Tibial nerve (tissue), 4 donors: ENCODE measurements at regions not wholly inside any gene's neighbourhood (a gene's known extent, or its start where the extent isn't known, plus 50 kb on each side); places are given as distances from the start of the nearest gene placed in this dataset.
"Not testable (repeated sequence)": the region's sequence is repeated elsewhere in the genome, so short reads cannot be mapped to it uniquely, and the experiment has no call there.

Source experiments
- DNase-seq, 2 donors: peaks; one replicate each; pipeline ENCODE4 v3.0.0-alpha.2; 2019; ENCODE audit warnings: low spot score in 2 of 2
- H3K27ac ChIP-seq, 4 donors: fragments of 200-600 bp; sonication (generic) in 3 of 4; one replicate each; pipeline ENCODE4 v1.5.1; 2017 to 2019; ENCODE audit warnings: mild to moderate bottlenecking in 1 of 4
- H3K27me3 ChIP-seq, 2 donors: fragments of 200-600 bp; sonication (generic) in 1 of 2; one replicate each; pipeline versions ENCODE4 v1.5.1 to v1.6.0; 2017 to 2019
- H3K36me3 ChIP-seq, 3 donors: fragments of 200-600 bp; sonication (generic); one replicate each; pipeline ENCODE4 v1.5.1; 2018 to 2019
- H3K4me1 ChIP-seq, 4 donors: fragments of 200-600 bp; sonication (generic) in 3 of 4; one replicate each; pipeline ENCODE4 v1.5.1; 2017 to 2019
- H3K4me3 ChIP-seq, 4 donors: fragments of 200-600 bp; sonication (generic) in 3 of 4; one replicate each; pipeline ENCODE4 v1.5.1; 2017 to 2019; ENCODE audit warnings: mild to moderate bottlenecking in 1 of 4, moderate library complexity in 1 of 4
- H3K9me3 ChIP-seq, 4 donors: fragments of 200-600 bp; sonication (generic) in 3 of 4; one replicate each; pipeline ENCODE4 v1.5.1; 2017 to 2019
- CTCF ChIP-seq, 5 experiments: fragments of 200-600 bp in 3 of 5; fragments of 450-650 bp in 2 of 5; sonication (generic) in 3 of 5; IDR thresholded peaks; one replicate each; pipeline ENCODE4 v1.5.1; 2016 to 2019; ENCODE audit warnings: antibody characterized with exemption in 5 of 5, mild to moderate bottlenecking in 3 of 5, moderate library complexity in 2 of 5
- EP300 ChIP-seq, 2 donors: sonication (generic); formaldehyde crosslinking; IDR thresholded peaks; one replicate each; pipeline ENCODE4 v1.6.1; 2017; ENCODE audit warnings: antibody characterized with exemption in 2 of 2, mild to moderate bottlenecking in 1 of 2
- POLR2A ChIP-seq, 2 donors: fragments of 450-650 bp; IDR thresholded peaks; one replicate each; pipeline ENCODE4 v1.6.1; 2017; ENCODE audit warnings: antibody characterized with exemption in 2 of 2, mild to moderate bottlenecking in 2 of 2, moderate library complexity in 2 of 2
- WGBS, 2 donors: methylation state at CpG; one replicate each; pipeline ENCODE4 v1.1.5; 2018; 5-methylcytosine and 5-hydroxymethylcytosine counted together

GRCh38 chr7:65750511-65751344 is 122.1 kb upstream of the VKORC1L1 start:
- peaks cover 0 to 18% (median 0%) of the 10 kb centered on the region in 3 donors for H3K36me3 ChIP-seq
- no peaks in the 10 kb centered on the region for H3K27me3 ChIP-seq
- peak; percentile 75 to 81 for DNase-seq
- 0 to 3% methylated on average over 29 to 46 of the region's 69 CpGs for WGBS, 2 donors
- peaks cover 0 to 30% (median 9%) of the 10 kb centered on the region in 4 donors for H3K4me1 ChIP-seq
- H3K27ac ChIP-seq, result peak overlapping the region; percentile 64 to 84 (median 82)
- H3K4me3 ChIP-seq, result peak overlapping the region; percentile 67 to 99 (median 87)
- H3K9me3 ChIP-seq, result no peaks in the 10 kb centered on the region
- peak in 3 of 5 experiments; percentile 5 to 67 (median 19) for TF ChIP-seq CTCF (IDR thresholded peaks at IDR 0.05)
- TF ChIP-seq POLR2A (IDR thresholded peaks at IDR 0.05), result peak in 1 of 2 donors; percentile 55
- TF ChIP-seq EP300 (IDR thresholded peaks at IDR 0.05), result peak in 1 of 2 donors; percentile 68

GRCh38 chr7:65754070-65754469 is 118.8 kb upstream of the VKORC1L1 start:
- not testable (repeated sequence) for H3K27ac ChIP-seq, H3K9me3 ChIP-seq, DNase-seq, H3K27me3 ChIP-seq, H3K4me3 ChIP-seq
- WGBS, 2 donors, result 90 to 96% methylated on average over 5 of the region's 5 CpGs
- peaks cover 0 to 38% (median 0%) of the 10 kb centered on the region in 3 donors for H3K36me3 ChIP-seq
- H3K4me1 ChIP-seq, result peaks cover 0 to 18% (median 9%) of the 10 kb centered on the region in 4 donors

DNA sequence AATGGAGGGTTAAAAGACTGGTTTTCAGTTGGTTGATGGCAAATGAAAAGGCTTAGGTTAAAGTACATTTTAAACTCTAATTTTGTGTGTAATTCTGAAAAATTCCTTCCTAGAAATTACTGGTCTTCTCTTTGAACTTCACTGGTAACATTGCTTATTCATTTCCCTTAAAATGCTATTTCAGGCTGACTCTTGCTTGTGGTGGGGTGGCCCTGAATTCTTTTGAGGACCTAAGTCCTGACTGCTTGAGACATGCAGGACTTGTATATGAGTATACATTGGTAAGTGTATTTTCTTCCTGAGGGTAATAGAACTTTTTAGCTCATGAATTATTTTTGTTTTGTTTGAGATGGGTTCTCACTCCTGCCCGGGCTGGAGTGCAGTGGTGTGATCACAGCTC is 113.9 kb upstream of the VKORC1L1 start:
- H3K4me3 ChIP-seq, H3K27me3 ChIP-seq, H3K27ac ChIP-seq, H3K9me3 ChIP-seq, DNase-seq, H3K4me1 ChIP-seq: not testable (repeated sequence)
- WGBS, 2 donors, result 91% methylated on average over 1 of the region's 1 CpG
- H3K36me3 ChIP-seq, result peaks cover 0 to 51% (median 0%) of the 10 kb centered on the region in 3 donors

- H3K4me1 ChIP-seq, H3K27me3 ChIP-seq, H3K4me3 ChIP-seq, DNase-seq, H3K27ac ChIP-seq, H3K9me3 ChIP-seq: not testable (repeated sequence)
- H3K36me3 ChIP-seq, result peaks cover 0 to 50% (median 0%) of the 10 kb centered on the region in 3 donors
- WGBS, 2 donors, result 73% methylated on average over 3 of the region's 3 CpGs
Measured at GRCh38 chr7:65762712-65763111, 110.2 kb upstream of the VKORC1L1 start.

GRCh38 chr7:65763114-65763513 is 109.8 kb upstream of the VKORC1L1 start:
- H3K27ac ChIP-seq, H3K4me3 ChIP-seq, H3K4me1 ChIP-seq, H3K27me3 ChIP-seq, H3K9me3 ChIP-seq, DNase-seq: not testable (repeated sequence)
- 72 to 83% methylated on average over 5 of the region's 5 CpGs for WGBS, 2 donors
- H3K36me3 ChIP-seq, result peaks cover 0 to 48% (median 0%) of the 10 kb centered on the region in 3 donors

GRCh38 chr7:65770473-65771225 is 102.2 kb upstream of the VKORC1L1 start:
- 4 to 11% methylated on average over 12 to 35 of the region's 44 CpGs for whole genome bisulfite sequencing, 2 donors
- peak; percentile 92 to 93 for DNase-seq

DNA sequence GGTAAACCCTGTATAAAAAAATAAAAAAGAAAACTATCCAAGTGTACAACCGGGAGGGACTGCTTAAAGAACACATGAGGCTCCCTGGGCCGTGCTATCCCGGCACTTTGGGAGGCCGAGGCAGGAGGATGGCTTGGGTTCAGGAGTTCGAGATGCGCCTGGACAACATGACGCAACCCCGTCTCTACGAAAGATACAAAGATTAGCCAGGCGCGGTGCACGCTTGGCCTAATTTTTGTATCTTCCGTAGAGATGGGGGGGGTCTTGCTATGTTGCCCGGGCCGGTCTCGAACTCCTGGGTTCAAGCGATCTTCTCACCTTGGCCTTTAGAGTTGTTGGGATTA is 101.7 kb upstream of the VKORC1L1 start:
- WGBS, 2 donors, result 94 to 96% methylated on average over 17 of the region's 17 CpGs

More at GRCh38 chr7:65770473-65771225, 102.2 kb upstream of the VKORC1L1 start:
- H3K4me1 ChIP-seq, result peaks cover 0 to 13% (median 0%) of the 10 kb centered on the region in 4 donors
- H3K27me3 ChIP-seq, H3K9me3 ChIP-seq: not testable (repeated sequence)
- H3K36me3 ChIP-seq, result peaks cover 0 to 13% (median 0%) of the 10 kb centered on the region in 3 donors
- H3K27ac ChIP-seq, result peak overlapping the region; percentile 91 to 95 (median 94)
- TF ChIP-seq CTCF (IDR thresholded peaks at IDR 0.05) (peak in 1 of 5 experiments; percentile 14), EP300 (IDR thresholded peaks at IDR 0.05) (peak; percentile 29 to 87), POLR2A (IDR thresholded peaks at IDR 0.05) (peak; percentile 68 to 85)
- H3K4me3 ChIP-seq, result peak overlapping the region; percentile 45 to 89 (median 78)

GRCh38 chr7:65776677-65777076 is 96.2 kb upstream of the VKORC1L1 start:
- not testable (repeated sequence) for H3K4me3 ChIP-seq, DNase-seq, H3K9me3 ChIP-seq, H3K27ac ChIP-seq, H3K27me3 ChIP-seq, H3K36me3 ChIP-seq, H3K4me1 ChIP-seq
- WGBS, 2 donors, result 71 to 80% methylated on average over 6 of the region's 6 CpGs

More for the DNA sequence above, 101.7 kb upstream of the VKORC1L1 start:
- peak overlapping the region; percentile 91 to 95 (median 94) for H3K27ac ChIP-seq
- not testable (repeated sequence) for H3K36me3 ChIP-seq, H3K9me3 ChIP-seq, DNase-seq, H3K27me3 ChIP-seq
- peak overlapping the region; percentile 45 to 89 (median 69) for H3K4me3 ChIP-seq
- peaks cover 0 to 13% (median 0%) of the 10 kb centered on the region in 4 donors for H3K4me1 ChIP-seq

DNA sequence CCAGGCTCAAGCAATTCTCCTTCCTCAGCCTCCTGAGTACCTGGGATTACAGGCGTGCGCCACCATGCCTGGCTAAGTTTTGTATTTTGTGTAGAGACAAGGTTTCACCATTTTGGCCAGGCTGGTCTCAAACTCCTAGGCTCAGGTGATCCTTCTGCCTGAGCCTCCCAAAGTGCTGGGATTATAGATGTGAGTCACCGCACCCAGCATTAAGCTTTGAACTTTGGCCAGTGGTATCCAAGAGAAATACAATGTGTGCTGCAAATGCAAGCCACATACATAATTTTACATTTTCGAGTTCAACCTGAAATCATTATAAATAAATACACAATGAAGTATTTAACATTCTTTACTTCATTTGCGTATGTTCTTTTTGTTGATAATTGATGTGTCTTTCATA is 82.9 kb upstream of the VKORC1L1 start:
- H3K4me3 ChIP-seq, H3K27ac ChIP-seq, H3K27me3 ChIP-seq, H3K9me3 ChIP-seq, H3K36me3 ChIP-seq, H3K4me1 ChIP-seq, DNase-seq: not testable (repeated sequence)
- WGBS, 2 donors, result 89% methylated on average over 5 of the region's 5 CpGs

DNA sequence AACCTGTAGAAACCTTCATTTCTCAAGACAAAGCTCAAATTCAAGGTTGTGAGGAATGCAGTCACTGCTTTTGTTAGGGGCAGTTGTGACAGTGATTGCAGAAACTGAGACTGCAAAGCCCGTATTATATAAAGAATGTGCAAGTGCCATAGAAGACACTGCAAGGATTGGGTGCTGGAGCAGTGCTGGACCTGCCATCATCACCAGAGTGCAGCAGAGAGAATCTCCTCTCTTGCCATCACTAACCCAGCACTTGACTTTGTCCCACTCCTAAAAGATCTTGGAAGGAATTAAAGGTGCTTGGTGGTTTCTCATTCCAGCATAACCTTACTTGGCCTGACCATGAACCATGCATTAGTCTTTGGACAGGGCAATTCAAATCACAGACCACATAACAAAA is 81.1 kb upstream of the VKORC1L1 start:
- DNase-seq, H3K27ac ChIP-seq, H3K4me3 ChIP-seq, H3K4me1 ChIP-seq, H3K36me3 ChIP-seq, H3K27me3 ChIP-seq, H3K9me3 ChIP-seq: not testable (repeated sequence)
- 71% methylated on average over 1 of the region's 1 CpG; no CpG with 5 or more reads in 1 of the 2 donors for WGBS, 2 donors

- H3K36me3 ChIP-seq, H3K9me3 ChIP-seq, H3K27ac ChIP-seq, H3K4me3 ChIP-seq, DNase-seq, H3K4me1 ChIP-seq, H3K27me3 ChIP-seq: not testable (repeated sequence)
- 92 to 96% methylated on average over 4 of the region's 4 CpGs for WGBS, 2 donors
Measured at GRCh38 chr7:65792726-65793125, 80.1 kb upstream of the VKORC1L1 start.
